OCI-LY1 (cell line): ENCODE measurements at regions not wholly inside any gene's neighbourhood (a gene's known extent, or its start where the extent isn't known, plus 50 kb on each side); places are given as distances from the start of the nearest gene placed in this dataset.

Source experiments
- H2AFZ ChIP-seq: fragments of 200-600 bp; sonication (generic), shearing (Covaris generic); 2 replicates; pipeline ENCODE4 v1.6.0; 2014; ENCODE audit warnings: antibody characterized with exemption, mild to moderate bottlenecking, low read length
- H3F3A ChIP-seq: fragments of 200-600 bp; sonication (generic), shearing (Covaris generic); 2 replicates; pipeline ENCODE4 v1.6.0; 2014; ENCODE audit warnings: mild to moderate bottlenecking, antibody characterized with exemption, low read length, moderate library complexity; ENCODE audit not compliant: insufficient read depth
- H3K27ac ChIP-seq: fragments of 200-600 bp; sonication (generic); 2 replicates; pipeline ENCODE4 v1.5.1; 2014; ENCODE audit warnings: low read length, mixed run types, mild to moderate bottlenecking, low read depth; ENCODE audit not compliant: poor library complexity, severe bottlenecking
- H3K27me3 ChIP-seq: fragments of 200-600 bp; sonication (generic); 2 replicates; pipeline ENCODE4 v1.6.0; 2014; ENCODE audit warnings: antibody characterized with exemption, mild to moderate bottlenecking, low read length, moderate library complexity; ENCODE audit not compliant: insufficient read depth
- H3K36me3 ChIP-seq: fragments of 200-600 bp; sonication (generic); 2 replicates; pipeline ENCODE4 v1.6.1; 2014; ENCODE audit warnings: mild to moderate bottlenecking, antibody characterized with exemption, low read length, moderate library complexity, mixed read lengths; ENCODE audit not compliant: insufficient read depth
- H3K4me1 ChIP-seq: fragments of 200-600 bp; sonication (generic); 2 replicates; pipeline ENCODE4 v1.5.1; 2014; ENCODE audit warnings: mild to moderate bottlenecking, low read length, moderate library complexity; ENCODE audit not compliant: insufficient read depth, severe bottlenecking
- H3K4me2 ChIP-seq: fragments of 200-600 bp; sonication (generic), shearing (Covaris generic); 2 replicates; pipeline ENCODE4 v1.6.1; 2014; ENCODE audit warnings: low read length
- H3K4me3 ChIP-seq: fragments of 200-600 bp; sonication (generic); 2 replicates; pipeline ENCODE4 v1.5.1; 2014; ENCODE audit warnings: low read length, low read depth, mild to moderate bottlenecking, mixed read lengths; ENCODE audit not compliant: poor library complexity, severe bottlenecking
- H3K79me2 ChIP-seq: fragments of 200-600 bp; shearing (Covaris generic); 2 replicates; pipeline ENCODE4 v1.6.1; 2016; ENCODE audit warnings: mixed run types, low read length, mixed read lengths; ENCODE audit not compliant: insufficient read depth
- H3K9ac ChIP-seq: fragments of 200-600 bp; sonication (generic), shearing (Covaris generic); 2 replicates; pipeline ENCODE4 v1.6.1; 2014; ENCODE audit warnings: mild to moderate bottlenecking, low read length, mixed read lengths
- H3K9me2 ChIP-seq: fragments of 200-600 bp; sonication (generic), shearing (Covaris generic); 2 replicates; pipeline ENCODE4 v1.6.1; 2014; ENCODE audit warnings: low read depth, mild to moderate bottlenecking, low read length, mixed read lengths
- H3K9me3 ChIP-seq: fragments of 200-600 bp; shearing (Covaris generic); 2 replicates; pipeline ENCODE4 v1.6.1; 2014; ENCODE audit warnings: low read length, mixed read lengths
- H4K20me1 ChIP-seq: fragments of 200-600 bp; sonication (generic), shearing (Covaris generic); 2 replicates; pipeline ENCODE4 v1.6.0; 2016; ENCODE audit warnings: mild to moderate bottlenecking, low read length; ENCODE audit not compliant: insufficient read depth
- EZH2 ChIP-seq: fragments of 200-600 bp; sonication (generic), shearing (Covaris generic); IDR thresholded peaks from 2 replicates; pipeline ENCODE4 v1.8.0; 2017; ENCODE audit warnings: borderline replicate concordance, mixed run types, mild to moderate bottlenecking, antibody characterized with exemption, low read length, moderate library complexity, mixed read lengths
- TF ChIP-seq, protein P1 (sequence below): fragments of 200-600 bp; sonication (generic), shearing (Covaris generic); IDR thresholded peaks from 2 replicates; pipeline ENCODE4 v1.5.1; 2017; ENCODE audit warnings: mild to moderate bottlenecking, antibody characterized with exemption, low read length, moderate library complexity, mixed read lengths

- Histone ChIP-seq H3K9me3 (no peaks in the 10 kb centered on the region), H2AFZ (no peak overlapping the region), H3K27me3 (no peaks in the 10 kb centered on the region), H3K9me2 (no peaks in the 10 kb centered on the region), H3K4me1 (no peaks in the 10 kb centered on the region), H3K79me2 (no peaks in the 10 kb centered on the region), H3K36me3 (no peaks in the 10 kb centered on the region), H3F3A (no peaks in the 10 kb centered on the region), H3K4me3 (no peak overlapping the region), H4K20me1 (no peaks in the 10 kb centered on the region), H3K4me2 (no peak overlapping the region), H3K27ac (no peak overlapping the region), H3K9ac (no peak overlapping the region)
- no peak for TF ChIP-seq EZH2
- TF ChIP-seq, protein P1, sequence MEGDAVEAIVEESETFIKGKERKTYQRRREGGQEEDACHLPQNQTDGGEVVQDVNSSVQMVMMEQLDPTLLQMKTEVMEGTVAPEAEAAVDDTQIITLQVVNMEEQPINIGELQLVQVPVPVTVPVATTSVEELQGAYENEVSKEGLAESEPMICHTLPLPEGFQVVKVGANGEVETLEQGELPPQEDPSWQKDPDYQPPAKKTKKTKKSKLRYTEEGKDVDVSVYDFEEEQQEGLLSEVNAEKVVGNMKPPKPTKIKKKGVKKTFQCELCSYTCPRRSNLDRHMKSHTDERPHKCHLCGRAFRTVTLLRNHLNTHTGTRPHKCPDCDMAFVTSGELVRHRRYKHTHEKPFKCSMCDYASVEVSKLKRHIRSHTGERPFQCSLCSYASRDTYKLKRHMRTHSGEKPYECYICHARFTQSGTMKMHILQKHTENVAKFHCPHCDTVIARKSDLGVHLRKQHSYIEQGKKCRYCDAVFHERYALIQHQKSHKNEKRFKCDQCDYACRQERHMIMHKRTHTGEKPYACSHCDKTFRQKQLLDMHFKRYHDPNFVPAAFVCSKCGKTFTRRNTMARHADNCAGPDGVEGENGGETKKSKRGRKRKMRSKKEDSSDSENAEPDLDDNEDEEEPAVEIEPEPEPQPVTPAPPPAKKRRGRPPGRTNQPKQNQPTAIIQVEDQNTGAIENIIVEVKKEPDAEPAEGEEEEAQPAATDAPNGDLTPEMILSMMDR, result no peak
Measured at GRCh38 chr4:19117022-19117421, 1095.5 kb upstream of the LCORL start.

DNA sequence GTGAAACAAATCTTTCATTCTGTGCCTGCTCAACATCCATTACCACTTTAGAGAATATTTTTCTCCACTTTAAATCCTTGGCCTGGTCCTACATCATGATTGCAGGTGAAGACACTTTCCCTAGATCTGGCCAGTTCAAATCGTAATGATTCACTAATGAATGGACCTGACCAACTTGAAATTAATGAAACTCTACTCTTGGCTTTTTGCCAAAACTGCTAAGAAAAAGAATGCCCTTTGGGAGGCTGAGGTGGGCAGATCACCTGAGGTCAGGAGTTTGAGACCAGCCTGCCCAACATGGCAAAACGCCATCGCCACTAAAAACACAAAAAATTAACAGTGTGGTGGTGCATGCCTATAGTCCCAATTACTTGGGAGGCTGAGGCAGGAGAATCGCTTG lies 1082.6 kb upstream of the LCORL start:
- Histone ChIP-seq H3K9me3 (no peaks in the 10 kb centered on the region), H3K27me3 (no peaks in the 10 kb centered on the region), H3K4me3 (no peak overlapping the region), H3K79me2 (no peaks in the 10 kb centered on the region), H3K9ac (no peak overlapping the region), H2AFZ (no peak overlapping the region), H3F3A (no peaks in the 10 kb centered on the region), H3K4me1 (no peaks in the 10 kb centered on the region), H3K36me3 (no peaks in the 10 kb centered on the region), H3K27ac (no peak overlapping the region), H4K20me1 (no peaks in the 10 kb centered on the region), H3K4me2 (no peak overlapping the region), H3K9me2 (no peaks in the 10 kb centered on the region)
- TF ChIP-seq EZH2, result no peak
- TF ChIP-seq, protein P1, result no peak

DNA sequence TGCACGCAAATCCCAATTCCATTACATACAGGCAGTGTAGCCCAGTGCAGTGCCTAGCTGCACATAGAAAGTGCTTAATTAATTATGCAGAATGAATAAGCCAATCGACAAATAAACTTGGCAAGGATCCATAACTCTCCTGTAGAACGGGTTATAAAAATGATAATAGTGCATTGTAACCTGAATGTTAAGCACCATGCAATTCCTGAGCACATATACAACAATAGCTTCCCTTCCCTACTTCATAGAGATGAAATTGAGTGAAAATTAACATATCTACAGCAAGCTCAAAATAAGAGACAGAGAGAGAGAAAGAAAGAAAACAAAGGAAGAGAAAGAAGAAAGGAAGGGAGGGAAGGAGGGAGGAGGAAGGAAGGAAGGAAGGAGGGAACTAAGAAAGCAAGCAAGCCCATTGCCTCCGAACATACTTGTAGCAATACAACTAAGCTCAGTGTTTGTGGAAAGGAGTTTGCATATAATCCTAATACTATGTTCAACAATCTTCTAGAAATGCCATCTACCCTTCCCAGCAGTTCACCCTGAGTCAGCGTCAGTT lies 1074.0 kb upstream of the LCORL start:
- Histone ChIP-seq H3K9me3 (no peaks in the 10 kb centered on the region), H3K27ac (no peak overlapping the region), H3K4me3 (no peak overlapping the region), H3K79me2 (no peaks in the 10 kb centered on the region), H3K27me3 (no peaks in the 10 kb centered on the region), H3K36me3 (no peaks in the 10 kb centered on the region), H3K4me2 (no peak overlapping the region), H3K9ac (no peak overlapping the region), H2AFZ (no peak overlapping the region), H3K4me1 (no peaks in the 10 kb centered on the region), H3F3A (no peaks in the 10 kb centered on the region), H4K20me1 (no peaks in the 10 kb centered on the region), H3K9me2 (no peaks in the 10 kb centered on the region)
- TF ChIP-seq EZH2, result no peak
- TF ChIP-seq, protein P1, result no peak
